Astrocyte of the cerebellum (primary cell): ENCODE measurements at regions not wholly inside any gene's neighbourhood (a gene's known extent, or its start where the extent isn't known, plus 50 kb on each side); places are given as distances from the start of the nearest gene placed in this dataset.
"Not testable (repeated sequence)": the region's sequence is repeated elsewhere in the genome, so short reads cannot be mapped to it uniquely, and the experiment has no call there.

Experiments used
- DNase-seq: peaks from one replicate; pipeline ENCODE4 v3.0.0-alpha.2; 2011; ENCODE audit warnings: low read depth
- H3K4me3 ChIP-seq: 2 replicates; pipeline ENCODE4 v1.5.1; 2011; ENCODE audit warnings: mild to moderate bottlenecking, low read depth, low read length, moderate library complexity
- in situ Hi-C: cut with HindIII; loops from 2 replicates; pipeline ENCODE4 v1.10.0; 2017; ENCODE audit warnings: low sequenced_read_pairs
- TF ChIP-seq, protein P1 (sequence below): IDR thresholded peaks from 2 replicates; pipeline ENCODE4 v1.5.1; 2012; ENCODE audit warnings: low read length, low read depth, moderate library complexity, mild to moderate bottlenecking; ENCODE audit errors: missing control alignments

DNA sequence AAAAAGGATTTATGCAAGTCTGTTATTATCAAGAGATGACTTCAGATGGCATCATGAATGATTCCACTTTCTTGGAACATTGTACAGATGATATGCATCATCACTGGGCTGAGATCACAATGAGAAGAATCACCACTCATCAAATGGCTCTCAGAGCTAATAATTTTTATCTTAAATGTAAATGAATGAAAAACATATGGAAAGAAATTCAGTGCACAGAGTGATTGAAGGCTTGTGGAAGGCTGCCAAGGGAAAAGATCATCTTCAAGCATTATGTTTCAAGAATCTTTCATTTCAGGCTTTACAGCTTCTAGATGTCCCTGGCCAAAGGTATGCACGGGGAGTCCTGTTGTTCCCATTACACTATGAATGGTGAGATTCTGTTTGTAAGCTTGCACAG, 955.7 kb downstream of the TTLL7 start:
- TF ChIP-seq, protein P1, sequence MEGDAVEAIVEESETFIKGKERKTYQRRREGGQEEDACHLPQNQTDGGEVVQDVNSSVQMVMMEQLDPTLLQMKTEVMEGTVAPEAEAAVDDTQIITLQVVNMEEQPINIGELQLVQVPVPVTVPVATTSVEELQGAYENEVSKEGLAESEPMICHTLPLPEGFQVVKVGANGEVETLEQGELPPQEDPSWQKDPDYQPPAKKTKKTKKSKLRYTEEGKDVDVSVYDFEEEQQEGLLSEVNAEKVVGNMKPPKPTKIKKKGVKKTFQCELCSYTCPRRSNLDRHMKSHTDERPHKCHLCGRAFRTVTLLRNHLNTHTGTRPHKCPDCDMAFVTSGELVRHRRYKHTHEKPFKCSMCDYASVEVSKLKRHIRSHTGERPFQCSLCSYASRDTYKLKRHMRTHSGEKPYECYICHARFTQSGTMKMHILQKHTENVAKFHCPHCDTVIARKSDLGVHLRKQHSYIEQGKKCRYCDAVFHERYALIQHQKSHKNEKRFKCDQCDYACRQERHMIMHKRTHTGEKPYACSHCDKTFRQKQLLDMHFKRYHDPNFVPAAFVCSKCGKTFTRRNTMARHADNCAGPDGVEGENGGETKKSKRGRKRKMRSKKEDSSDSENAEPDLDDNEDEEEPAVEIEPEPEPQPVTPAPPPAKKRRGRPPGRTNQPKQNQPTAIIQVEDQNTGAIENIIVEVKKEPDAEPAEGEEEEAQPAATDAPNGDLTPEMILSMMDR: no peak
- H3K4me3 ChIP-seq: no peak overlapping the region
- no peak for DNase-seq
- in situ Hi-C loops: no loop called here

DNA sequence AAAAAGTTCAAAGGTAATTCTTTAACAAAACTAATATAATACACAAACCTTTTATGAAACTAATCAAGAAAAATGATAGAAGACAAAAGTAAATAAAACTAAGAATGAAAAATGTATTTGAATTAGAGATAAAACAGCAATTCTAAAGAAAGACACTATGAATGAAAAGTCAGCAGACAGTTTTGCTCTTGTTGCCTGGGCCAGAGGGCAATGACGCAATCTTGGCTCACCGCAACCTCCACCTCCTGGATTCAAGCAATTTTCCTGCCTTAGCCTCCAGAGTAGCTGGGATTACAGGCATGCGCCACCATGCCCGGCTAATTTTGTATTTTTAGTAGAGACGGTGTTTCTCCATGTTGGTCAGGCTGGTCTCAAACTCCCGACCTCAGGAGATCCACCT, 959.8 kb downstream of the TTLL7 start:
- in situ Hi-C loops, H3K4me3 ChIP-seq, DNase-seq: not testable (repeated sequence)

DNA sequence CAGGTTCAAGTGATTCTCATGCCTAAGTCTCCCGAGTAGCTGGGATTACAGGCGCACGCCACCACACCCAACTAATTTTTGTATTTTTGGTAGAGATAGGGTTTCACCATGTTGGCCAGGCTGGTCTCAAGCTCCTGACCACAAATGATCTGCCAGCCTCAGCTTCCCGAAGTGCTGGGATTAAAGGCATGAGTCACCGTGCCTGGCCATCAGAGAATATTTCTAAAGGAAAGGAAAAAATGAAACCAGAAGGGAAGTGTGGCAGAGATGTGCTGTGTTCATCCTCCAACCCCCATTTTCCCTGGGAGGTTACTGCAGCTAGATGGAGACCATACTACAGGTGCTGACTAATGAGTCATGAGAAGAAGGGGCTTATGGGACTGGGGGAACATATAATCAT, 964.1 kb downstream of the TTLL7 start:
- TF ChIP-seq, protein P1: no peak
- in situ Hi-C loops: no loop called here
- H3K4me3 ChIP-seq: no peak overlapping the region
- DNase-seq: no peak

DNA sequence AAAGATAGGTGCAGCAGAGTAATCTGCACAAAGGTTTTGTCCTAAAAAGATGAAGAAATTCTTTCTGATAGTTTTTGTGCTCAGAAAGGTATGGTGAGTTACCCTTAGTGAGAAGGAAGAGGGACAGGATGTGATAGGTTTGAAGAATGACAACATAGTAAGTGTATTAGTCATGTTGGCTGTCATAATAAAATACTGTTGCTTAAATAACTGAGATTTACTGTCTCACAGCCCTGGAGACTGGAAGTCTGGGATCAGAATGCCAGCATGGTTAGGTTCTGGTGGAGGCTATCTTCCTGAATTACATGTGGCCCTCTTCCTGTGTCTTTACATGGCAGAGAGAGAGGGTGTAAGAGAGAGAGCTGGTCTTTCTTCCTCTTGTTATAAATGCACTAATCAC, 965.2 kb downstream of the TTLL7 start:
- in situ Hi-C loops: no loop called here
- H3K4me3 ChIP-seq: no peak overlapping the region
- TF ChIP-seq, protein P1: no peak
- DNase-seq: no peak

DNA sequence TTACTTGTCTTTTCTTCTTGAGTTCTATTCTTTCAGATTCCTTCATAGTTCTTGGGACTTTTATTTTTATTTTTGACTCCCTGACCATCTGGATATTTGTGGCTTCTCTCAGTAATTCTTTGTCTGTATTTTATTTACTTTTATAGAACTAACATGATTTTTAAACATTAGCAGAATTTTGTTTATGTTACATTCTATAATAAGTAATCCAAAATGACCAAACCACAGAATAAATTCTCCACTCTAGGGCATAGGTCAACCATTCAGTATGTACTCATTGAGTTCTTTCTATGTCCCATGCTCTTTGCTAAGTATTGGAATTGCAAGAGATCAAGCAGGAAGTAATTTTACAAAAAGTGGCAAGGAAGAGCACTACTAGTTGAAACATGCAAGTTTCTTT, 969.0 kb downstream of the TTLL7 start:
- TF ChIP-seq, protein P1: no peak
- DNase-seq: peak; percentile 19
- in situ Hi-C loops: no loop called here

DNA sequence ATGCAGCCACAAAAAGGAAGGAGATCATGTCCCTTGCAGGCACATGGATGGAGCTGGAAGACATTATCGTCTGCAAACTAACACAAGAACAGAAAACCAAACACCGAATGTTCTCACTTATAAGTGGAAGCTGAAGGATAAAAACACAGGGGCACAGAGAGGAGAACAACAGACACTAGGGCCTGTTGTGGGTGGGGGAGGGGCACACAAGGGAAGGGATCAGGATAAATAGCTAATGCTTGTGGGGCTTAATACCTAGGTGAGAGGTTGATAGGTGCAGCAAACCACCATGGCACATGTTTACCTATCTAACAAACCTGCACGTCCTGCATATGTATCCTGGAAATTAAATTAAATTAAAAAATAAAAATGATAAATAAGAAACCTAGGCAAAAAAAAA, 969.9 kb downstream of the TTLL7 start:
- no peak overlapping the region for H3K4me3 ChIP-seq
- no peak for DNase-seq
- TF ChIP-seq, protein P1: no peak
- in situ Hi-C loops: no loop called here

More for the DNA sequence above, 969.0 kb downstream of the TTLL7 start:
- H3K4me3 ChIP-seq: no peak overlapping the region

DNA sequence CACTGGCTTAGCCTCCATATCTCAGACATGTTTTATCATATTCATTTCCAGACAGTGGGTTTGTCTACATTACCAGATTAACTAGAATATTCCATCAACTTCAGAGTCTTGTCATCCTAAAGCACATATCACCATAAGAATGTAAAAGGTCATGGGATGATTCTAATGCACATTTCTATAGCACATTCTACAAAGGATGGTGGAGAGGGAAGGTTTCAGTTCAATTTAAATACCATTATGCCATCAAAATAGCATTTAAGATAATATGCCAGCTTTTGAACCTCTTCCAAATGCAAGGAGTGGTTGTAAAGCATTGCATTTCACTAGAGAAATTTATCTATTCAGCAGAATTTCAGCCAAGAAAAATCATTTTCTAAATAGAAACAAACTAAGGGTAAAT, 970.5 kb downstream of the TTLL7 start:
- TF ChIP-seq, protein P1: no peak
- no peak overlapping the region for H3K4me3 ChIP-seq
- no peak for DNase-seq
- in situ Hi-C loops: no loop called here
